ENCODE measurements at regions not wholly inside any gene's neighbourhood (a gene's known extent, or its start where the extent isn't known, plus 50 kb on each side); places are given as distances from the start of the nearest gene placed in this dataset.

DNA sequence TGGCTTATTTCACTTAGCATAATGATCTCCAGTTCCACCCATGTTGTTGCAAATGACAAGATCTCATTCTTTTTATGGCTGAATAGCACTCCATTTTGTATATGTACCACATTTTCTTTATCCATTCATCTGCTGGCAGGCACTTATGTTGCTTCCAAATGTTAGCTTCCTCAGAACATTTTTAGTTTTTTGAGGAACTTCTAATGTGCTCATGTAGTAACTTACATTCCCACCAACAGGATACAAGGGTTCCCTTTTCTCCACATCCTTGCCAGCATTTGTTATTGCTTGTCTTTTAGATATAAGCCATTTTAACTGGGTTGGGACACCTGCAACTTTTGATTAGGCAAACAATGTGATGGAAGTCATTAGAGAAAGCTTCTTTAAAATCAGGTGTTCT is 454.2 kb downstream of the NLGN4X start:
- Histone ChIP-seq H3K4me3 (ENCODE audit: low read depth in 2 of 2, low read length in 1 of 2) (no peak overlapping the region), H3K4me1 (ENCODE audit: control insufficient read depth in 1 of 2, insufficient read depth in 2 of 2, low read depth in 1 of 2, low read length in 1 of 2) (no peaks in the 10 kb centered on the region), H3K27ac (ENCODE audit: low read depth in 2 of 2, low read length in 1 of 2) (no peak overlapping the region), H3K79me2 (ENCODE audit: insufficient read depth) (no peaks in the 10 kb centered on the region), H3K27me3 (ENCODE audit: insufficient read depth) (no peaks in the 10 kb centered on the region), H2AFZ (ENCODE audit: low read depth) (no peak overlapping the region), H4K20me1 (ENCODE audit: insufficient read depth) (no peaks in the 10 kb centered on the region), H3K4me2 (no peak overlapping the region), H3K36me3 (replicated peaks in 1 of 2; ENCODE audit: control insufficient read depth in 1 of 2, insufficient read depth in 2 of 2, low read length in 1 of 2) (no peaks in the 10 kb centered on the region), H3K9me2 (no peaks in the 10 kb centered on the region), H3K9me3 (no peaks in the 10 kb centered on the region), H3K9ac (no peak overlapping the region), H3F3A (replicated peaks; ENCODE audit: insufficient read depth) (no peaks in the 10 kb centered on the region)
- DNase-seq, result no peak
- ChIA-PET POLR2A (no interaction called here), CTCF (no interaction called here)
- TF ChIP-seq TAF1 (IDR thresholded peaks at IDR 0.05; ENCODE audit: borderline replicate concordance, low read depth, low read length) (no peak), SIN3A (IDR thresholded peaks at IDR 0.05; ENCODE audit: borderline replicate concordance, low read depth, low read length) (no peak)

DNA sequence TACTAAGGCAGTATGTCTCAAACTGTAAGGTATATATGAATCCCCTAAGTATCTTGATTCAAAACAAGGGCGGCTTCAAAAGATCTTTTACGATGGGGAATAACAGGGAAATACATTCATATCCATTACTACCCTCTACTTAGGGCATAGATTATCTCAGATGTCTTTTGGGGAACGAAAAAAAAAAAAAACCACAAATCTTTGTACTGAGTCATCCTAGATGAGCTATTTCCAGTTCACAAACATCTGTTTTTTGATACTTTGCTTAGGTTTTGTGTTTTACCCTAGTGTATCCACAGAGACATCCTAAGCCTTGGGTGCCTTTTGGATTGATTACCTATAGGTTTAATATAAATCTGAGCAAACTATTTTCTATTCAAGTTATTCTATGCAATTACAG is 457.2 kb downstream of the NLGN4X start:
- 24% methylated on average over 3 of the region's 3 CpGs for WGBS (ENCODE audit: low lambda C conversion rate)
- CTCF ChIA-PET, result no interaction called here
- DNase-seq, result no peak

DNA sequence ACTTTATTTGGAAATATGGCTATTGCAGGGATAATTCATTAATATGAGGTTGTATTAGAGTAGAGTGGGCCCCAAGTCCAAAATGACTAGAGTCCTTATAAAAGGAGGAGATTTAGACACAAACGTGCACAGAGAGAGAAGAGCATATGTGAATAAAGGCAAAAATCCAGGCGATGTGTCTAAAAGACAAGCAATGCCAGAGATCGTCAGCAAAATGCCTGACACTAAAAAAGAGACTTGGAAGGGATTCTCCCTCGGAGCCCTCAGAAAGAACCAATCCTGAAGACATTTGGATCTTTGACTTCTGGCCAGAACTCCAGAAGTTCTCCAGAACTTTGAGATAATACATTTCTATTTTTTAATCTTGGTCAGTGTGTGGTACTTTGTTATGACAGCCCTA is 472.1 kb downstream of the NLGN4X start:
- Histone ChIP-seq H3K27me3 (ENCODE audit: insufficient read depth) (no peaks in the 10 kb centered on the region), H3K36me3 (replicated peaks in 1 of 2; ENCODE audit: control insufficient read depth in 1 of 2, insufficient read depth in 2 of 2, low read length in 1 of 2) (no peaks in the 10 kb centered on the region), H3K4me1 (ENCODE audit: control insufficient read depth in 1 of 2, insufficient read depth in 2 of 2, low read depth in 1 of 2, low read length in 1 of 2) (no peaks in the 10 kb centered on the region), H3F3A (replicated peaks; ENCODE audit: insufficient read depth) (no peaks in the 10 kb centered on the region), H3K9ac (no peak overlapping the region), H3K9me3 (0 out of 2 replicates have a peak, but pooled peaks cover 1% of the 10 kb centered on the region), H3K27ac (ENCODE audit: low read depth in 2 of 2, low read length in 1 of 2) (no peak overlapping the region), H3K79me2 (ENCODE audit: insufficient read depth) (no peaks in the 10 kb centered on the region), H3K4me3 (ENCODE audit: low read depth in 2 of 2, low read length in 1 of 2) (no peak overlapping the region), H3K9me2 (no peaks in the 10 kb centered on the region), H2AFZ (ENCODE audit: low read depth) (no peak overlapping the region), H4K20me1 (ENCODE audit: insufficient read depth) (no peaks in the 10 kb centered on the region), H3K4me2 (no peak overlapping the region)
- DNase-seq, result no peak
- 17% methylated on average over 4 of the region's 4 CpGs for WGBS (ENCODE audit: low lambda C conversion rate)
- ChIA-PET CTCF (no interaction called here), POLR2A (no interaction called here)
- TF ChIP-seq JUND (IDR thresholded peaks at IDR 0.05) (no peak), NFIC (IDR thresholded peaks at IDR 0.05; ENCODE audit: borderline replicate concordance) (no peak), SMC3 (IDR thresholded peaks at IDR 0.05; ENCODE audit: low read depth, low read length) (no peak)
- TF ChIP-seq, protein P1, sequence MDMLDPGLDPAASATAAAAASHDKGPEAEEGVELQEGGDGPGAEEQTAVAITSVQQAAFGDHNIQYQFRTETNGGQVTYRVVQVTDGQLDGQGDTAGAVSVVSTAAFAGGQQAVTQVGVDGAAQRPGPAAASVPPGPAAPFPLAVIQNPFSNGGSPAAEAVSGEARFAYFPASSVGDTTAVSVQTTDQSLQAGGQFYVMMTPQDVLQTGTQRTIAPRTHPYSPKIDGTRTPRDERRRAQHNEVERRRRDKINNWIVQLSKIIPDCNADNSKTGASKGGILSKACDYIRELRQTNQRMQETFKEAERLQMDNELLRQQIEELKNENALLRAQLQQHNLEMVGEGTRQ (IDR thresholded peaks at IDR 0.05; ENCODE audit: borderline replicate concordance, low read depth, low read length), result no peak

More for the DNA sequence above, 457.2 kb downstream of the NLGN4X start:
- Histone ChIP-seq H3K4me2 (no peak overlapping the region), H2AFZ (ENCODE audit: low read depth) (no peak overlapping the region), H3K9ac (no peak overlapping the region), H3K36me3 (replicated peaks in 1 of 2; ENCODE audit: control insufficient read depth in 1 of 2, insufficient read depth in 2 of 2, low read length in 1 of 2) (no peaks in the 10 kb centered on the region), H3K9me3 (no peaks in the 10 kb centered on the region), H3K27me3 (ENCODE audit: insufficient read depth) (no peaks in the 10 kb centered on the region), H3K79me2 (ENCODE audit: insufficient read depth) (no peaks in the 10 kb centered on the region), H3F3A (replicated peaks; ENCODE audit: insufficient read depth) (no peaks in the 10 kb centered on the region), H3K27ac (ENCODE audit: low read depth in 2 of 2, low read length in 1 of 2) (no peak overlapping the region), H3K4me1 (ENCODE audit: control insufficient read depth in 1 of 2, insufficient read depth in 2 of 2, low read depth in 1 of 2, low read length in 1 of 2) (no peaks in the 10 kb centered on the region), H4K20me1 (ENCODE audit: insufficient read depth) (no peaks in the 10 kb centered on the region), H3K9me2 (no peaks in the 10 kb centered on the region), H3K4me3 (ENCODE audit: low read depth in 2 of 2, low read length in 1 of 2) (no peak overlapping the region)
- no peak for TF ChIP-seq SMC3 (IDR thresholded peaks at IDR 0.05; ENCODE audit: low read depth, low read length)
- no peak for TF ChIP-seq NRF1 (IDR thresholded peaks at IDR 0.05; ENCODE audit: low read depth, low read length)
- TF ChIP-seq MEF2A (IDR thresholded peaks at IDR 0.05; ENCODE audit: borderline replicate concordance, low read depth), result no peak
- no peak for TF ChIP-seq POLR2AphosphoS5 (IDR thresholded peaks at IDR 0.05; ENCODE audit: low read depth, low read length)
- TF ChIP-seq SIN3A (IDR thresholded peaks at IDR 0.05; ENCODE audit: borderline replicate concordance, low read depth, low read length), result no peak
- TF ChIP-seq RCOR1 (IDR thresholded peaks at IDR 0.05; ENCODE audit: low read length), result no peak
- TF ChIP-seq ELF1 (IDR thresholded peaks at IDR 0.05), result no peak
- TF ChIP-seq CHD2 (IDR thresholded peaks at IDR 0.05; ENCODE audit: low read length, partially characterized antibody), result no peak
- TF ChIP-seq TEAD4 (IDR thresholded peaks at IDR 0.05; ENCODE audit: borderline replicate concordance, insufficient read depth), result no peak
- TF ChIP-seq, protein P2, sequence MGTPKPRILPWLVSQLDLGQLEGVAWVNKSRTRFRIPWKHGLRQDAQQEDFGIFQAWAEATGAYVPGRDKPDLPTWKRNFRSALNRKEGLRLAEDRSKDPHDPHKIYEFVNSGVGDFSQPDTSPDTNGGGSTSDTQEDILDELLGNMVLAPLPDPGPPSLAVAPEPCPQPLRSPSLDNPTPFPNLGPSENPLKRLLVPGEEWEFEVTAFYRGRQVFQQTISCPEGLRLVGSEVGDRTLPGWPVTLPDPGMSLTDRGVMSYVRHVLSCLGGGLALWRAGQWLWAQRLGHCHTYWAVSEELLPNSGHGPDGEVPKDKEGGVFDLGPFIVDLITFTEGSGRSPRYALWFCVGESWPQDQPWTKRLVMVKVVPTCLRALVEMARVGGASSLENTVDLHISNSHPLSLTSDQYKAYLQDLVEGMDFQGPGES (IDR thresholded peaks at IDR 0.05; ENCODE audit: low read depth, low read length), result no peak
- TF ChIP-seq JUND (IDR thresholded peaks at IDR 0.05), result no peak
- TF ChIP-seq FOSL2 (IDR thresholded peaks at IDR 0.05; ENCODE audit: borderline replicate concordance, low read depth), result no peak
- no peak for TF ChIP-seq RXRA (IDR thresholded peaks at IDR 0.05; ENCODE audit: borderline replicate concordance, low read depth)
- no peak for TF ChIP-seq NFIC (IDR thresholded peaks at IDR 0.05; ENCODE audit: borderline replicate concordance)
- TF ChIP-seq, protein P1 (IDR thresholded peaks at IDR 0.05; ENCODE audit: borderline replicate concordance, low read depth, low read length), result no peak
- no peak for TF ChIP-seq EP300 (IDR thresholded peaks at IDR 0.05; ENCODE audit: borderline replicate concordance in 1 of 2, low read depth in 1 of 2, low read length in 1 of 2)
- POLR2A ChIA-PET, result no interaction called here

Data from SK-N-SH (cell line).